GM18519 (cell line): ENCODE measurements at regions not wholly inside any gene's neighbourhood (a gene's known extent, or its start where the extent isn't known, plus 50 kb on each side); places are given as distances from the start of the nearest gene placed in this dataset.
"Not testable (repeated sequence)": the region's sequence is repeated elsewhere in the genome, so short reads cannot be mapped to it uniquely, and the experiment has no call there.

Experiments used
- ATAC-seq: cut with Tn5 transposase; IDR thresholded peaks from one replicate; pipeline ENCODE4 v1.9.1; 2021; ENCODE audit warnings: mild to moderate bottlenecking, moderate library complexity; ENCODE audit not compliant: unreplicated experiment, low FRiP score

- ATAC-seq, result not testable (repeated sequence)
Observed at GRCh38 chr2:132315546-132315945, 101.1 kb upstream of the GPR39 start.

GRCh38 chr2:132317026-132317680, 99.5 kb upstream of the GPR39 start:
- not testable (repeated sequence) for ATAC-seq

- ATAC-seq, result not testable (repeated sequence)
Observed at GRCh38 chr2:132318481-132318880, 98.1 kb upstream of the GPR39 start.

- ATAC-seq, result not testable (repeated sequence)
Observed at GRCh38 chr2:132324005-132324404, 92.6 kb upstream of the GPR39 start.

- not testable (repeated sequence) for ATAC-seq
Observed at GRCh38 chr2:132332345-132333033, 84.1 kb upstream of the GPR39 start.

- ATAC-seq, result not testable (repeated sequence)
Observed at GRCh38 chr2:132337135-132337534, 79.5 kb upstream of the GPR39 start.

GRCh38 chr2:132337844-132338243, 78.8 kb upstream of the GPR39 start:
- not testable (repeated sequence) for ATAC-seq

- not testable (repeated sequence) for ATAC-seq
Observed at GRCh38 chr2:132347041-132347780, 69.4 kb upstream of the GPR39 start.

- ATAC-seq, result not testable (repeated sequence)
Observed at GRCh38 chr2:132349092-132349687, 67.4 kb upstream of the GPR39 start.

- not testable (repeated sequence) for ATAC-seq
Observed at GRCh38 chr2:132351668-132352067, 64.9 kb upstream of the GPR39 start.

GRCh38 chr2:132352481-132353001, 64.1 kb upstream of the GPR39 start:
- ATAC-seq, result not testable (repeated sequence)

- ATAC-seq, result not testable (repeated sequence)
Observed at GRCh38 chr2:132353380-132353779, 63.2 kb upstream of the GPR39 start.

GRCh38 chr2:132360964-132361363, 55.6 kb upstream of the GPR39 start:
- not testable (repeated sequence) for ATAC-seq

GRCh38 chr2:132361498-132361897, 55.1 kb upstream of the GPR39 start:
- not testable (repeated sequence) for ATAC-seq

- ATAC-seq, result not testable (repeated sequence)
Observed at GRCh38 chr2:132363352-132363751, 53.3 kb upstream of the GPR39 start.

- not testable (repeated sequence) for ATAC-seq
Observed at GRCh38 chr2:132365963-132366362, 50.6 kb upstream of the GPR39 start.

- no peak for ATAC-seq
Observed at GRCh38 chr2:132366421-132367180, 50.0 kb upstream of the GPR39 start.
